Right lobe of liver (tissue), 4 donors: ENCODE measurements at regions not wholly inside any gene's neighbourhood (a gene's known extent, or its start where the extent isn't known, plus 50 kb on each side); places are given as distances from the start of the nearest gene placed in this dataset.
"Not testable (repeated sequence)": the region's sequence is repeated elsewhere in the genome, so short reads cannot be mapped to it uniquely, and the experiment has no call there.

Experiments used
- CTCF ChIP-seq, 4 donors: fragments of 200-600 bp in 3 of 4; fragments of 450-650 bp in 1 of 4; IDR thresholded peaks; one replicate each; pipeline versions ENCODE4 v1.5.1 to v1.8.0; 2016 to 2022; ENCODE audit warnings: antibody characterized with exemption in 4 of 4, mild to moderate bottlenecking in 2 of 4
- POLR2A ChIP-seq: fragments of 450-650 bp; IDR thresholded peaks from one replicate; pipeline ENCODE4 v1.6.1; 2017; ENCODE audit warnings: antibody characterized with exemption, mild to moderate bottlenecking
- donor health status: DM: no; HTN: no; CAD: no.
- donor health status: DM: no; HTN: no; CAD: no.
- donor health status: DM: no; HTN: yes; CAD: no.

GRCh38 chr6:113795371-113795770, 61.8 kb upstream of the MARCKS start:
- TF ChIP-seq CTCF (IDR thresholded peaks at IDR 0.05); POLR2A: not testable (repeated sequence)
